ENCODE measurements at regions not wholly inside any gene's neighbourhood (a gene's known extent, or its start where the extent isn't known, plus 50 kb on each side); places are given as distances from the start of the nearest gene placed in this dataset.

DNA sequence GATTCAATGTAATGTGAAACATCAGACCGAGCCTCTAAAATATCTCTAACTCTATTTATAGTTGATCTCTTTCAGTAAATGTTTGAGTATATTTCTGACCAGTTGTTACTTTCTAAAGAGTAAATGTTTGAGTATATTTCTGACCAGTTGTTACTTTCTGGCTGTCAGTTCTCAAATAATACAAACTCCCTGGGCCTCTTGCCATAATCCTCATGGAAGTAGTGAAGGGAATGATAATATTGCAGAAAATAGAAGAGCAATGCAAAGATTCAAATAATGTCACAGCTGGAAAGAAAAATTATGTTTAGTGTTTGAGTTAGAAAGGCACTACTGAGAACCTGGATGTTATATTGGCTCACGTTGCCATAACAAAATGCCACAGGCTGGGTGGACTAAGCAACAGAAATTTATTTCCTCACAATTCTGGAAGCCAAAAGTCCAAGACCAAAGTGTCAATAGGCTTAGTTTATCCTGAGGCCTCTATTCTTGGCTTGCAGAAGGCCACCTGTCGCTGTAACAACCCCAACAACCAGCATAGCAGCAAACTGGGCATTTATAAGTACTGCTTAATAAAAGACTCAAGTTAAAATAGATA is 470.6 kb upstream of the BCHE start:
- TF ChIP-seq CTCF (conservative IDR thresholded peaks at IDR 0.05 in 1 of 2, IDR thresholded peaks at IDR 0.05 in 1 of 2; ENCODE audit: extremely low read depth in 1 of 2, insufficient read depth in 1 of 2, low read depth in 1 of 2, low read length in 2 of 2) (no peak), EZH2 (IDR thresholded peaks at IDR 0.05; ENCODE audit: borderline replicate concordance, low read length) (no peak)

Measured in mammary epithelial cell (primary cell).